WTC11 (cell line): ENCODE measurements at regions not wholly inside any gene's neighbourhood (a gene's known extent, or its start where the extent isn't known, plus 50 kb on each side); places are given as distances from the start of the nearest gene placed in this dataset.

Experiments used
- CTCF ChIP-seq: fragments of 200-600 bp; IDR thresholded peaks from 2 replicates; pipeline ENCODE4 v1.8.0; 2022; ENCODE audit warnings: antibody characterized with exemption
- FOXP1 ChIP-seq: sonication (generic); formaldehyde crosslinking; IDR thresholded peaks from 2 replicates; pipeline ENCODE4 v1.8.0; 2022; ENCODE audit warnings: missing genetic modification reagents, mild to moderate bottlenecking, moderate library complexity, borderline replicate concordance
- IRF2 ChIP-seq: sonication (generic); formaldehyde crosslinking; IDR thresholded peaks from 2 replicates; pipeline ENCODE4 v1.8.0; 2022; ENCODE audit warnings: low read depth, missing genetic modification reagents, borderline replicate concordance
- NFATC4 ChIP-seq: fragments of 250-450 bp; sonication (Bioruptor Pico); IDR thresholded peaks from 2 replicates; pipeline ENCODE4 v1.9.0; 2021; ENCODE audit warnings: mild to moderate bottlenecking
- NFYB ChIP-seq: sonication (generic); formaldehyde crosslinking; conservative IDR thresholded peaks from 2 replicates; pipeline ENCODE4 v1.8.0; 2022; ENCODE audit warnings: low read depth, missing genetic modification reagents
- SP1 ChIP-seq: sonication (generic); formaldehyde crosslinking; conservative IDR thresholded peaks from 2 replicates; pipeline ENCODE4 v1.8.1; 2022; ENCODE audit warnings: missing genetic modification reagents
- TP53 ChIP-seq: sonication (generic); formaldehyde crosslinking; IDR thresholded peaks from 2 replicates; pipeline ENCODE4 v1.8.1; 2023; ENCODE audit warnings: mild to moderate bottlenecking, missing genetic modification reagents
- ZNF416 ChIP-seq: fragments of 250-450 bp; sonication (Bioruptor Pico); IDR thresholded peaks from 2 replicates; pipeline ENCODE4 v1.9.0; 2021; ENCODE audit warnings: mild to moderate bottlenecking, inconsistent platforms

GRCh38 chr12:105744371-105745058 lies 394.2 kb downstream of the NUAK1 start:
- TF ChIP-seq CTCF (no peak), NFYB (CRISPR knock-in tag) (no peak), IRF2 (CRISPR knock-in tag) (no peak), ZNF416 (CRISPR knock-in tag) (no peak), SP1 (CRISPR knock-in tag) (no peak), TP53 (CRISPR knock-in tag) (no peak), FOXP1 (CRISPR knock-in tag) (no peak), NFATC4 (CRISPR knock-in tag) (no peak)
